Retinal pigment epithelial cell (primary cell): ENCODE measurements at regions not wholly inside any gene's neighbourhood (a gene's known extent, or its start where the extent isn't known, plus 50 kb on each side); places are given as distances from the start of the nearest gene placed in this dataset.
A peak's percentile ranks its signal among the peaks of the same experiment; 100 is the strongest.

Source experiments
- DNase-seq: peaks from one replicate; pipeline ENCODE4 v3.0.0-alpha.2; 2010; ENCODE audit warnings: low read depth
- H3K4me3 ChIP-seq: 2 replicates; pipeline ENCODE4 v1.5.1; 2011; ENCODE audit warnings: mild to moderate bottlenecking, low read length, control low read depth, moderate library complexity
- CTCF ChIP-seq: conservative IDR thresholded peaks from 2 replicates; pipeline ENCODE4 v1.5.1; 2011; ENCODE audit warnings: low read depth, low read length, control low read depth, inconsistent platforms

GRCh38 chr1:115476616-115477015 is 138.6 kb upstream of the NGF start:
- no peak for DNase-seq
- H3K4me3 ChIP-seq, result no peak overlapping the region
- peak; percentile 27 for TF ChIP-seq CTCF

DNA sequence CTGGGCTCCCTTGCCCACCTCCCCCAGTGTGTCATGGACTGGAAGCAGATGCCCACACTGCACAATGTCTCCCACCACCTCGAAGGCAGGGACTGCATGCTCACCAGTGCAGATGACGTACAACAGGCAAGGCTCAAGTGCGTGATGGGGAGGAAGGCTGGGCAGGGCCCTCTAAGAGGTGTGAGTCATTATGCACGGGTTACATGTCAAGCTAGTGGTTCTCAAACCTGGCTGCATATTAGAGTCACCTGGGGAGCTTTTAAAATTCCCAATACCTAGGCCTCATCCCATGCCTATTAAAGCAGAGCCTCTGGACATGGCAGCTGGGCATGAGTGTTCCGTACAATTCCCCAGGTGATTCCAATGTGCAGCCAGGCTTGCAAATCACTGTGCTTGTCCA is 137.9 kb upstream of the NGF start:
- no peak overlapping the region for H3K4me3 ChIP-seq
- no peak for TF ChIP-seq CTCF
- no peak for DNase-seq

GRCh38 chr1:115475252-115475651 is 137.2 kb upstream of the NGF start:
- TF ChIP-seq CTCF, result no peak
- DNase-seq, result no peak
- no peak overlapping the region for H3K4me3 ChIP-seq

- no peak for TF ChIP-seq CTCF
- no peak overlapping the region for H3K4me3 ChIP-seq
- DNase-seq, result no peak
Observed at GRCh38 chr1:115473986-115474565, 136.0 kb upstream of the NGF start.

DNA sequence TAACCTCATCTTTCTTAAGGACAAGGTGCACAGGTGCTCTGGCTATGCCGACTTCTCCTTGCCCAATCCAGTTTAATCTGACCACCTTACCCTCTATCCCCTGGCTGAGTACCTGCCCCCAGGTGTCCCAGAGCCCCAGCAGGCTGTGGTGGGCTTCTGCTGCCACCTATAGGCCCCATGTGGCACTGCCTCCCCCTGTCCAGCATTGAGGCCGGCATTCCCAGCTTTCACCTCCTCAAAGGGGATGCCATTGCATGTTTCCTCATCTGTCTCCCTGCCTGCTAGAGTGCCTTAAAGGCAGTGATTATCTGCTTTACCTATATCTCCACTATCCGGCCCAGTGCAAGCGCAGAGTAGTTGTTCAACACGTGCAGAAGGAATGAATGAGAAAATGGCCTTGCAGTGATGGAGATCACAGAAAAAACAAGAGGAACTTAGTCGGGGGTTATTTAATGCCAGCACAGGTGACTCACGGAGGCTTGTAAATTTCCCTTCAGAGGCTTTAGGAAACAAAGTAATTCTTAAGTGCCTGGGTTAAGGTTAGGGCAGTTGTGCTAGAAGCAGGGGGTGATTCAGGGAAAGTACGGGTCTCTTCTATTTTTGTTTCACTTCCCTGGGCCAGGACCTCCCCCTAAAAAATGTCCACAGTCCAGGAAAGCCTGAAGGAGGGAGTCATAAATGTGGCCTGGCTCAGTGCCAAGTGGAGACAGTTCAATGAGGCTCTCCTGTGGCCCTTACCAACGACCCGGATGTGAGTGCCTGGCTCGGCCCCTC is 131.8 kb upstream of the NGF start:
- no peak overlapping the region for H3K4me3 ChIP-seq
- DNase-seq, result no peak
- peak; percentile 99 for TF ChIP-seq CTCF

DNA sequence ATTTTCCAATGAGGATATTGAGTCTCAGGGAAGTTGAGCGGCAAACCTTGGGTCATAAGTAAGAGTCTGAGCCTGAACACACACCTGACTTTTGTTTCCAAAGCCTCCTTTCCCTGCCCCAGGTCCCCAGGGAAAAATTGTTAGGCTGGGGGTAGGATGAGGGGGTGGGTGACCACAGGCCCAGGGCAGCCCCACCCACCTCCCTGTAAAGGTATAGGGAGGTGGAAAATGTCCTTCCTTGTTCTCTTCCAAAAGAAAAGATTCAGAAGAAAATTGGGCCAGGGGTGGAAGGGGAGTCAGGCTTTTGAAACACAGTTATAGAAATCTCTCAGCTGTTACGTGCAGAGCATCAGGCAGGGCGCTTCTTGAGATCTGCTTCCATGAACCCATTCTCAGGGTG is 129.7 kb upstream of the NGF start:
- TF ChIP-seq CTCF, result no peak
- no peak for DNase-seq
- H3K4me3 ChIP-seq, result no peak overlapping the region

DNA sequence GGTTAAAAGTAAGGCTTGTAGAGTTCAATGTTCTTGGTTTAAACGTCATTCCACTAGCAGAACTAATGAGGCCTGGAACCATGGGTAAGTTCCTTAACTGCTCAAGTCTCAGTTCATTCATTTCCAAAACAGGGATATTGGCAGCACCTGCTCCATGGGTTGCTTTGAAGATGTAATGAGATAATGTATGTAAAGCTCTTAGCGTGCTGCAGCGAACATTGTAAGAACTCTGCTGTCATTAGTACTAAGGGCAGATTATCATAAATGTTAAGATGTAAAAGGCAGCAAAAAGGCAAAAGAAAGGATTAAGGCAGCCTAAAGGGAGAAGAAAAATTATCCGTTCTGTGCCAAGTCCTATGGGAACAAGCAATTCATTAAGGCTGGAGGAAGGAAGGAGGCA is 129.1 kb upstream of the NGF start:
- H3K4me3 ChIP-seq, result no peak overlapping the region
- no peak for TF ChIP-seq CTCF
- no peak for DNase-seq
